GM19099 (cell line): ENCODE measurements at regions not wholly inside any gene's neighbourhood (a gene's known extent, or its start where the extent isn't known, plus 50 kb on each side); places are given as distances from the start of the nearest gene placed in this dataset.

Experiments
- POLR2A ChIP-seq: IDR thresholded peaks from 3 replicates; pipeline ENCODE4 v1.6.1; 2011; ENCODE audit warnings: low read depth; ENCODE audit not compliant: insufficient read length; ENCODE audit errors: extremely low read depth

GRCh38 chr20:60768216-60768615, 483.8 kb upstream of the CDH4 start:
- TF ChIP-seq POLR2A: no peak

- no peak for TF ChIP-seq POLR2A
These were observed 471.6 kb upstream of the CDH4 start for GRCh38 chr20:60780388-60781025.

- no peak for TF ChIP-seq POLR2A
These were observed 469.0 kb upstream of the CDH4 start for GRCh38 chr20:60782959-60783625.

- TF ChIP-seq POLR2A: no peak
These were observed 466.8 kb upstream of the CDH4 start for GRCh38 chr20:60785301-60785700.

GRCh38 chr20:60785785-60786184, 466.3 kb upstream of the CDH4 start:
- TF ChIP-seq POLR2A: no peak

GRCh38 chr20:60786686-60787217, 465.3 kb upstream of the CDH4 start:
- TF ChIP-seq POLR2A: no peak

GRCh38 chr20:60787276-60787675, 464.8 kb upstream of the CDH4 start:
- no peak for TF ChIP-seq POLR2A

GRCh38 chr20:60788070-60788469, 464.0 kb upstream of the CDH4 start:
- no peak for TF ChIP-seq POLR2A

GRCh38 chr20:60789399-60789798, 462.7 kb upstream of the CDH4 start:
- no peak for TF ChIP-seq POLR2A

GRCh38 chr20:60791823-60792222, 460.2 kb upstream of the CDH4 start:
- no peak for TF ChIP-seq POLR2A

GRCh38 chr20:60792941-60793340, 459.1 kb upstream of the CDH4 start:
- TF ChIP-seq POLR2A: no peak

- TF ChIP-seq POLR2A: no peak
These were observed 457.4 kb upstream of the CDH4 start for GRCh38 chr20:60794674-60795073.

- no peak for TF ChIP-seq POLR2A
These were observed 456.4 kb upstream of the CDH4 start for GRCh38 chr20:60795651-60796050.

- TF ChIP-seq POLR2A: no peak
These were observed 451.9 kb upstream of the CDH4 start for GRCh38 chr20:60800185-60800584.

GRCh38 chr20:60802676-60803075, 449.4 kb upstream of the CDH4 start:
- no peak for TF ChIP-seq POLR2A

- TF ChIP-seq POLR2A: no peak
These were observed 448.6 kb upstream of the CDH4 start for GRCh38 chr20:60803335-60804055.
